PC-9 (cell line): ENCODE measurements at regions not wholly inside any gene's neighbourhood (a gene's known extent, or its start where the extent isn't known, plus 50 kb on each side); places are given as distances from the start of the nearest gene placed in this dataset.

Source experiments
- BruUV-seq: library from RNA; stranded (reverse); fragments of 400-500 nt; replicated peaks from 2 replicates; lab custom pipeline; 2021; lab: Mats Ljungman, UMichigan
- CTCF ChIA-PET: fragments of 300-600 bp; sonication (Branson Sonifier 250); formaldehyde crosslinking; loops from one replicate; lab custom pipeline; 2022; ENCODE audit warnings: antibody characterized with exemption; lab: Charles Lee
- POLR2A ChIA-PET: fragments of 300-600 bp; sonication (Branson Sonifier 250); formaldehyde crosslinking; loops from one replicate; lab custom pipeline; 2022; ENCODE audit warnings: antibody characterized with exemption; ENCODE audit not compliant: unreplicated experiment; lab: Charles Lee
- DNase-seq, 2 experiments: peaks; one replicate each; pipeline versions ENCODE4 v3.0.0 to v3.0.0-alpha.2; 2015 to 2022; ENCODE audit warnings: mixed read lengths in 1 of 2
- H2AFZ ChIP-seq: fragments of 200-600 bp; sonication (generic); 2 replicates; pipeline ENCODE4 v1.8.1; 2017; ENCODE audit warnings: antibody characterized with exemption
- H3F3A ChIP-seq: fragments of 200-600 bp; sonication (generic); 2 replicates; pipeline ENCODE4 v1.8.1; 2017; ENCODE audit warnings: antibody characterized with exemption, mild to moderate bottlenecking, low read depth; ENCODE audit not compliant: insufficient read depth
- H3K27ac ChIP-seq: fragments of 200-600 bp; sonication (generic); 2 replicates; pipeline ENCODE4 v1.6.1; 2016; ENCODE audit warnings: mixed run types
- H3K27me3 ChIP-seq: fragments of 200-600 bp; sonication (generic); 2 replicates; pipeline ENCODE4 v1.6.1; 2016; ENCODE audit warnings: low read depth, mixed run types; ENCODE audit not compliant: insufficient read depth
- H3K36me3 ChIP-seq: fragments of 200-600 bp; sonication (generic); 2 replicates; pipeline ENCODE4 v1.6.1; 2016; ENCODE audit warnings: low read depth, mixed run types
- H3K4me1 ChIP-seq: fragments of 200-600 bp; sonication (generic); replicated peaks from 2 replicates; pipeline ENCODE4 v1.6.1; 2016; ENCODE audit warnings: mixed run types; ENCODE audit not compliant: insufficient read depth
- H3K4me2 ChIP-seq: fragments of 200-600 bp; sonication (generic); 2 replicates; pipeline ENCODE4 v1.6.1; 2017; ENCODE audit warnings: mixed run types
- H3K4me3 ChIP-seq: fragments of 200-600 bp; sonication (generic); 2 replicates; pipeline ENCODE4 v1.6.1; 2016; ENCODE audit warnings: mixed run types
- H3K79me2 ChIP-seq: fragments of 200-600 bp; sonication (generic); 2 replicates; pipeline ENCODE4 v1.6.1; 2017; ENCODE audit warnings: low read depth, mixed run types
- H3K9me2 ChIP-seq: fragments of 200-600 bp; sonication (generic); 2 replicates; pipeline ENCODE4 v1.8.1; 2017; ENCODE audit warnings: mild to moderate bottlenecking; ENCODE audit not compliant: insufficient read depth
- H3K9me3 ChIP-seq: fragments of 200-600 bp; sonication (generic); 2 replicates; pipeline ENCODE4 v1.8.1; 2016; ENCODE audit warnings: low read depth; ENCODE audit not compliant: insufficient read depth
- H4K20me1 ChIP-seq: fragments of 200-600 bp; sonication (generic); 2 replicates; pipeline ENCODE4 v1.8.1; 2017; ENCODE audit not compliant: insufficient read depth
- EZH2 ChIP-seq: fragments of 200-600 bp; sonication (generic); IDR thresholded peaks from 2 replicates; pipeline ENCODE4 v1.8.0; 2017; ENCODE audit warnings: antibody characterized with exemption, low read depth
- intact Hi-C: fragments of 100-400 bp; cut with micrococcal nuclease; formaldehyde crosslinking; loops from one replicate; pipeline ENCODE4 v1.10.0; 2022; ENCODE audit not compliant: unreplicated experiment
- TF ChIP-seq, protein P1 (sequence below): fragments of 200-600 bp; sonication (generic); conservative IDR thresholded peaks from 2 replicates; pipeline ENCODE4 v1.6.1; 2017; ENCODE audit warnings: mixed run types, antibody characterized with exemption, mild to moderate bottlenecking, moderate library complexity

DNA sequence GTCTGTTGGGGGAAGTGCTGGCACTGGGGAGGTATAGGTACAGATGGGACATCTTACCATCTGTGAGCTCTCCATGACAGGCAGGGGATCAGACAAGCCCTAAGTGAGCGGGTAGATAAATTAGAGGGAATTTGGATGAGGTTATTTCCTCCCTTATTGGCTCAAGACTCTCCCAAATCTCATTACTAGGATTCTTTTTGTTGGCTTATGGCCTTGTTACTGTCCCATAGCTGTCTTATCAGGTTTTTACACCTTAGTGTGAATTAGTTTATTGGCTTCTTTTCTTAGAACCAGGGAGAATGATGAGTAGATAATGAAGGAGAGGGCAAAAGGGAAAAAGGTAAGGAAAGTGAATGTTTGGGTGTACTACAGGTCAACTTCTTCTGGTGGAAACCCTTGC lies 191.1 kb upstream of the PRICKLE1 start:
- no TSS peak for BruUV-seq
- POLR2A ChIA-PET = no interaction called here
- intact Hi-C loops = no loop called here

DNA sequence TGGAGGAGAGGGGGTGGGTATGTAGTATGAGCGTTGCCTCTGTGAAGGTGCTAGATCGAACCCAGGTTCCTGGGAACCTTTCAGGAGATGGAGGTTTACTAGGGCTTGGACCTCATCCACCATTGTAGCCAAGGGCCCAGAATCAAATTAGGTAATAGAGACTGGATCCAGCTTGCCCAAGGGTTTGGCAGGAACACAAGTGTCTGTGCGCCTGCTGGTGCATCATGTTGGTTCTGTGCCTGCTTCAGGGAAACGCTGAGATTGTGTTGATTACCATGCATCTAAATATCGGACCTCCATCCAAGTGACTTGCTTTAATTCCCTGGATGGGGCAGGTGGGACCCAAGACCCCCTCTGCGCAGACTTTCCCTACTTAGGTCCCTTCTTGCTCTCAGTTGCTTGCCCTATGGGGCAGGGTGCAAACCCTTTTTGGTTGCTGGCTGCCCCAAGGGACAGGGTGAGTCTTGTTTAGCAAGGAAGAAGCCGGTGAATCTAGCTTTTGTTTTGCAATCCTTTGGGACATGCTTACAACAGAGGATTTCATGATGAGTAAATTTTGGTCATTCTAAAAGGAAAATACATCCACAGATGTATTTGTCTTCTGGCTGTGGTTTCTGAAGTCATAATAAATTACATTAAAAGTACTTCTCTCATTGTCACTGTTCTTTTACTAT lies 189.8 kb upstream of the PRICKLE1 start:
- Histone ChIP-seq H3K4me2 (no peak overlapping the region), H3K9me2 (no peaks in the 10 kb centered on the region), H3K36me3 (no peaks in the 10 kb centered on the region), H4K20me1 (no peaks in the 10 kb centered on the region), H3K27me3 (no peaks in the 10 kb centered on the region), H3K4me1 (no peaks in the 10 kb centered on the region), H3F3A (no peaks in the 10 kb centered on the region), H3K79me2 (no peaks in the 10 kb centered on the region), H3K4me3 (no peak overlapping the region), H3K27ac (no peak overlapping the region), H3K9me3 (no peaks in the 10 kb centered on the region), H2AFZ (no peak overlapping the region)
- BruUV-seq = no TSS peak
- ChIA-PET POLR2A (no interaction called here), CTCF (no interaction called here)
- no peak for DNase-seq
- intact Hi-C loops = no loop called here
- TF ChIP-seq EZH2 = no peak
- TF ChIP-seq, protein P1, sequence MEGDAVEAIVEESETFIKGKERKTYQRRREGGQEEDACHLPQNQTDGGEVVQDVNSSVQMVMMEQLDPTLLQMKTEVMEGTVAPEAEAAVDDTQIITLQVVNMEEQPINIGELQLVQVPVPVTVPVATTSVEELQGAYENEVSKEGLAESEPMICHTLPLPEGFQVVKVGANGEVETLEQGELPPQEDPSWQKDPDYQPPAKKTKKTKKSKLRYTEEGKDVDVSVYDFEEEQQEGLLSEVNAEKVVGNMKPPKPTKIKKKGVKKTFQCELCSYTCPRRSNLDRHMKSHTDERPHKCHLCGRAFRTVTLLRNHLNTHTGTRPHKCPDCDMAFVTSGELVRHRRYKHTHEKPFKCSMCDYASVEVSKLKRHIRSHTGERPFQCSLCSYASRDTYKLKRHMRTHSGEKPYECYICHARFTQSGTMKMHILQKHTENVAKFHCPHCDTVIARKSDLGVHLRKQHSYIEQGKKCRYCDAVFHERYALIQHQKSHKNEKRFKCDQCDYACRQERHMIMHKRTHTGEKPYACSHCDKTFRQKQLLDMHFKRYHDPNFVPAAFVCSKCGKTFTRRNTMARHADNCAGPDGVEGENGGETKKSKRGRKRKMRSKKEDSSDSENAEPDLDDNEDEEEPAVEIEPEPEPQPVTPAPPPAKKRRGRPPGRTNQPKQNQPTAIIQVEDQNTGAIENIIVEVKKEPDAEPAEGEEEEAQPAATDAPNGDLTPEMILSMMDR = no peak

More for the DNA sequence above, 191.1 kb upstream of the PRICKLE1 start:
- no peaks in the 10 kb centered on the region for H3F3A ChIP-seq
- no peak overlapping the region for H2AFZ ChIP-seq
- no peak overlapping the region for H3K27ac ChIP-seq
- H3K4me1 ChIP-seq = no peaks in the 10 kb centered on the region
- CTCF ChIA-PET = no interaction called here
- H3K27me3 ChIP-seq = no peaks in the 10 kb centered on the region
- H3K9me2 ChIP-seq = no peaks in the 10 kb centered on the region
- no peaks in the 10 kb centered on the region for H3K79me2 ChIP-seq
- no peaks in the 10 kb centered on the region for H3K9me3 ChIP-seq
- no peaks in the 10 kb centered on the region for H3K36me3 ChIP-seq
- no peak for DNase-seq
- H4K20me1 ChIP-seq = no peaks in the 10 kb centered on the region
- TF ChIP-seq, protein P1 = no peak
- TF ChIP-seq EZH2 = no peak
- no peak overlapping the region for H3K4me2 ChIP-seq
- H3K4me3 ChIP-seq = no peak overlapping the region

DNA sequence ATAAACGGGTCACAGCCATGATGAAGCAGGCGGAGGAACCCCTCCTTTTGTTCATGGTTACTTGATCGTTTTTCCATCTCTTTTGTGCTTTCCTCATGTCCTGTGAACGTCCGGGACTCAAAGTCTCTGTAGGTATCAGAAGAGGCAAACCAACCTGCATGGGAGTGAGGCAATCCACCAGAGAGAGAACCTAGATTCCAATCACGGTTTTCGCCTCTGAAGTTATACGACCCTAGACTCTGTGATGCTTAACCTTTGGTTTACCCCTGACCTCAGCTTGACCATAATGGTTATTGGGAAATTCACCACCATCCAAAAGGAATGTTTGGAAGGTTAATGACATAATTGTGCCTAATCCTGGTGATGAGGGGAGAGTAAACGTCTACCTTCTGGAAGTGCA lies 186.8 kb upstream of the PRICKLE1 start:
- BruUV-seq = no TSS peak
- Histone ChIP-seq H3K79me2 (no peaks in the 10 kb centered on the region), H4K20me1 (no peaks in the 10 kb centered on the region), H3K4me1 (no peaks in the 10 kb centered on the region), H3K4me2 (no peak overlapping the region), H3K9me2 (no peaks in the 10 kb centered on the region), H3K27me3 (no peaks in the 10 kb centered on the region), H3F3A (no peaks in the 10 kb centered on the region), H3K27ac (no peak overlapping the region), H2AFZ (no peak overlapping the region), H3K4me3 (no peak overlapping the region), H3K36me3 (no peaks in the 10 kb centered on the region), H3K9me3 (no peaks in the 10 kb centered on the region)
- ChIA-PET CTCF (no interaction called here), POLR2A (no interaction called here)
- no peak for TF ChIP-seq EZH2
- TF ChIP-seq, protein P1 = no peak
- no peak for DNase-seq
- intact Hi-C loops = no loop called here
